Lung (tissue), 11 donors: ENCODE measurements at regions not wholly inside any gene's neighbourhood (a gene's known extent, or its start where the extent isn't known, plus 50 kb on each side); places are given as distances from the start of the nearest gene placed in this dataset.

Source experiments
- ATAC-seq: fragments of 200-7000 bp; cut with Tn5 transposase; one replicate; pipeline ENCODE4 v1.9.1; 2020; ENCODE audit warnings: moderate number of reproducible peaks; ENCODE audit not compliant: insufficient read depth, low FRiP score
- DNase-seq, 3 donors: peaks; one replicate each; pipeline ENCODE4 v3.0.0-alpha.2; 2013 to 2017
- H3K27ac ChIP-seq, 2 donors: one replicate each; pipeline ENCODE4 v1.5.1; 2013; ENCODE audit warnings: mild to moderate bottlenecking in 2 of 2, moderate library complexity in 2 of 2, control low read depth in 1 of 2, inconsistent platforms in 1 of 2, low read depth in 1 of 2, low read length in 1 of 2
- H3K27me3 ChIP-seq, 3 donors: one replicate each; pipeline ENCODE4 v1.5.1; 2013; ENCODE audit warnings: low read length in 2 of 3; ENCODE audit not compliant: control insufficient read depth in 3 of 3, insufficient read depth in 3 of 3
- H3K36me3 ChIP-seq, 4 donors: one replicate each; pipeline ENCODE4 v1.5.1; 2013; ENCODE audit warnings: low read length in 4 of 4, mild to moderate bottlenecking in 1 of 4, moderate library complexity in 1 of 4; ENCODE audit not compliant: control insufficient read depth in 4 of 4, insufficient read depth in 4 of 4
- H3K4me1 ChIP-seq, 5 donors: one replicate each; pipeline ENCODE4 v1.5.1; 2013; ENCODE audit warnings: low read length in 5 of 5, mild to moderate bottlenecking in 2 of 5, moderate library complexity in 1 of 5; ENCODE audit not compliant: control insufficient read depth in 5 of 5, insufficient read depth in 5 of 5
- H3K4me3 ChIP-seq: one replicate; pipeline ENCODE4 v1.5.1; 2013; ENCODE audit warnings: mild to moderate bottlenecking, control low read depth, moderate library complexity
- H3K9ac ChIP-seq, 2 donors: one replicate each; pipeline ENCODE4 v1.5.1; 2013; ENCODE audit warnings: low read length in 2 of 2, control low read depth in 1 of 2; ENCODE audit not compliant: insufficient read depth in 1 of 2
- H3K9me3 ChIP-seq, 4 donors: one replicate each; pipeline ENCODE4 v1.5.1; 2013; ENCODE audit warnings: low read length in 3 of 4, mild to moderate bottlenecking in 1 of 4, moderate library complexity in 1 of 4; ENCODE audit not compliant: control insufficient read depth in 4 of 4, insufficient read depth in 3 of 4
- WGBS, 2 donors: extraction: QIAGEN DNeasy Blood & Tissue Kit; methylation state at CpG; one replicate each; pipeline ENCODE4 v1.1.7; 2013; 5-methylcytosine and 5-hydroxymethylcytosine counted together
- TF ChIP-seq, protein P1 (sequence below): IDR thresholded peaks from 2 replicates; pipeline ENCODE4 v1.5.1; 2012; ENCODE audit warnings: mild to moderate bottlenecking; ENCODE audit errors: control extremely low read depth, extremely low read depth
- donor health status: control.
- donor health status: control.
- donor health status: Bipolar disorder and iron deficiency.
- donor health status: healthy.
- donor health status: DM: yes; HTN: yes; CAD: no.

DNA sequence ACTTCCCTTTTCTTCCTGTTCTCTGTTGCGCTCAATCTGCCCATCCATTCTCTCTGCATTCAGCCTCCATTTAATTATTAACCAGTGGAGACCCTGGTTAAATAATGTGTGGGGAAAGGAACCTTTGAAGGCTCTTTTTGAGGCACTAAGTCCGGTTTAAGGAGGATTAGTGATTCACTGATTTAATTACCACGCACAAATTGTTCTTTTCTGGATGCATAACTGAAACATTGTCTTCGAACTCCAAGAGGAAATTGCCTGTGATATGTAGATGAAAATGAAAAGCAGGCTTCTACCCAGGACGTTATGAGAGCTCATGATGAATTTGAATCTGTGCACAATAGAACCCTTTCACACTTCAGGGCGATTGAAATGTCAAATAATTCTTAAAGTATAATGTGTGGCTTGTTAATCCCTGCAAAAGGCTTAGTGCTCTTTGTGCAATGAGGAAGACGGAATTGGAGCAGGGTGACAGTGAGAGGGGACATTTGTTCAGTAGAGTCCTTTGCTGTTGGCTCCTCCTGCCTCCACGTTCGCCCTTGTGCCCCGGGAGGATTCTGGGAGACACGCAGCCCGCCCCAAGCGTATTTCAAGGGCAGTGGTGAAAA lies 51.1 kb upstream of the ZNF236 start:
- no peak overlapping the region for H3K9ac ChIP-seq
- no peaks in the 10 kb centered on the region for H3K27me3 ChIP-seq
- H3K4me1 ChIP-seq, result no peaks in the 10 kb centered on the region
- no peak overlapping the region for H3K27ac ChIP-seq
- H3K9me3 ChIP-seq, result peaks cover 0 to 7% (median 0%) of the 10 kb centered on the region in 4 donors
- H3K36me3 ChIP-seq, result no peaks in the 10 kb centered on the region
- ATAC-seq, result no peak
- no peak overlapping the region for H3K4me3 ChIP-seq
- DNase-seq, result no peak
- TF ChIP-seq, protein P1, sequence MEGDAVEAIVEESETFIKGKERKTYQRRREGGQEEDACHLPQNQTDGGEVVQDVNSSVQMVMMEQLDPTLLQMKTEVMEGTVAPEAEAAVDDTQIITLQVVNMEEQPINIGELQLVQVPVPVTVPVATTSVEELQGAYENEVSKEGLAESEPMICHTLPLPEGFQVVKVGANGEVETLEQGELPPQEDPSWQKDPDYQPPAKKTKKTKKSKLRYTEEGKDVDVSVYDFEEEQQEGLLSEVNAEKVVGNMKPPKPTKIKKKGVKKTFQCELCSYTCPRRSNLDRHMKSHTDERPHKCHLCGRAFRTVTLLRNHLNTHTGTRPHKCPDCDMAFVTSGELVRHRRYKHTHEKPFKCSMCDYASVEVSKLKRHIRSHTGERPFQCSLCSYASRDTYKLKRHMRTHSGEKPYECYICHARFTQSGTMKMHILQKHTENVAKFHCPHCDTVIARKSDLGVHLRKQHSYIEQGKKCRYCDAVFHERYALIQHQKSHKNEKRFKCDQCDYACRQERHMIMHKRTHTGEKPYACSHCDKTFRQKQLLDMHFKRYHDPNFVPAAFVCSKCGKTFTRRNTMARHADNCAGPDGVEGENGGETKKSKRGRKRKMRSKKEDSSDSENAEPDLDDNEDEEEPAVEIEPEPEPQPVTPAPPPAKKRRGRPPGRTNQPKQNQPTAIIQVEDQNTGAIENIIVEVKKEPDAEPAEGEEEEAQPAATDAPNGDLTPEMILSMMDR, result no peak
- 62 to 80% methylated on average over 13 of the region's 13 CpGs for WGBS, 2 donors

DNA sequence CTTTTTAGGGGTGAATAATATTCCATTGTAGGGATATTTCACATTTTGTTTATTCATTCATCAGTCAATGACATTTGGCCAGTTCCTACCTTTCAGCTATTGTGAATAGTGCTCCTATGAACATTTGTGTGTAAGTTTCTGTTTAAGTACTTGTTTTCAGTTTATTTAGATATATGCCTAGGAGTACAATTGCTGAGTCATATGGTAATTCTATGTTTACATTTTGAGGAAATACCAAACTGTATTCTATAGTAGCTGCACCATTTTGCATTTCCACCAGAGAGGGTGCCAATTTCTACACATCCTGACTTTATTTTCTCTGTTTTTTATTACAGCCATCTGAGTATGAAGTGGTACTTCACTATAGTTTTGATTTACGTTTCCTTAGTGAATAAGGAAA lies 54.4 kb upstream of the ZNF236 start:
- DNase-seq (no peak), ATAC-seq (no peak)
- Histone ChIP-seq H3K27ac (no peak overlapping the region), H3K36me3 (no peaks in the 10 kb centered on the region), H3K9me3 (peaks cover 0 to 7% (median 0%) of the 10 kb centered on the region in 4 donors), H3K27me3 (no peaks in the 10 kb centered on the region), H3K4me3 (no peak overlapping the region), H3K4me1 (no peaks in the 10 kb centered on the region), H3K9ac (no peak overlapping the region)
- TF ChIP-seq, protein P1, result no peak
- WGBS, 2 donors, result 69 to 92% methylated on average over 1 of the region's 1 CpG

DNA sequence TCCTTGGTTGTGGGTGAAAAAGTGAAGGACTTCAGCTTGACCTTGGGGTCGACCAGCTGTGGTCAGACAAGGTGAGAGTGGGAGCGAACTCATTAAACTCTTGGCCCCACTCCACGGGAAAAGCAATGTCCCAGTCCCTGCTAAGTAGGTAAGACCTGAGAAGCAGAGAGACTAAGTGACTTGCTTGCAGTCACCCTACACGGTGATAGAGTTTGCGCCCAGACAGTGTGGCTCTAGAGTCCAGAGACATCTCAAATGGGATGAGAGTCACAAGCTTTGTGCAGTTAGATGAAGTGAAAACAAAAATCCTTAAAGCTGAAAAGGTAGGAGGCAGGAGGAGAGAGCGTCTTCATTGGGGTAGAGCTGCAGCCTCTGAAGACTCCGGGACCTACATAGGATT lies 55.9 kb upstream of the ZNF236 start:
- WGBS, 2 donors, result 87 to 93% methylated on average over 7 of the region's 7 CpGs
- ATAC-seq (no peak), DNase-seq (no peak)
- H3K27me3 ChIP-seq, result no peaks in the 10 kb centered on the region
- no peaks in the 10 kb centered on the region for H3K4me1 ChIP-seq
- no peak overlapping the region for H3K27ac ChIP-seq
- TF ChIP-seq, protein P1, result no peak
- no peak overlapping the region for H3K4me3 ChIP-seq
- no peak overlapping the region for H3K9ac ChIP-seq
- H3K36me3 ChIP-seq, result no peaks in the 10 kb centered on the region
- H3K9me3 ChIP-seq, result peaks cover 0 to 5% (median 0%) of the 10 kb centered on the region in 4 donors

DNA sequence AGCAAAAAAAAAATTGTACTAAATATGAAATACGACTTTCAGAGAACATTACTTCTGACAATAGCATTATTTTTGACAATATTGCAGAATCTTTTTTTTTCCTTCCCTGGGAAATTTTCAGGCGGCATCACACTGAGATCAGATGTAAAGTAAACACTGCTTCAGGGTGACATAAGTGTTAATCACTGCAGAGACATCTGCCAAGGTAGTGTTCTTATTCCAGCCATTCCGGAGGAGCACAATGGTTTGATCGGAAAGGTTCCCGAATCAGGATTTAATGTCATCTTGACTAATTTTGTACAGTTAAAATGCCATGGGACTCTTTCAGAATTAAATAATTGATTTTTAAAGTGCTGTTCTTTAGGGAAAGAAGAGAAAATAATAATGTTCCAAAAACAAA lies 56.7 kb upstream of the ZNF236 start:
- 67 to 78% methylated on average over 5 of the region's 5 CpGs for WGBS, 2 donors
- H3K9me3 ChIP-seq, result peaks cover 0 to 5% (median 0%) of the 10 kb centered on the region in 4 donors
- H3K27ac ChIP-seq, result no peak overlapping the region
- H3K4me3 ChIP-seq, result no peak overlapping the region
- H3K4me1 ChIP-seq, result no peaks in the 10 kb centered on the region
- no peaks in the 10 kb centered on the region for H3K27me3 ChIP-seq
- TF ChIP-seq, protein P1, result no peak
- H3K36me3 ChIP-seq, result no peaks in the 10 kb centered on the region
- DNase-seq, result no peak
- H3K9ac ChIP-seq, result no peak overlapping the region
- no peak for ATAC-seq
